ENCODE measurements at regions not wholly inside any gene's neighbourhood (a gene's known extent, or its start where the extent isn't known, plus 50 kb on each side); places are given as distances from the start of the nearest gene placed in this dataset.

- no peak for DNase-seq (ENCODE audit: low spot score)
Observed at GRCh38 chr3:176794406-176794805, 402.9 kb downstream of the TBL1XR1 start.

- DNase-seq (ENCODE audit: low spot score) = no peak
Observed at GRCh38 chr3:176789947-176790346, 407.3 kb downstream of the TBL1XR1 start.

GRCh38 chr3:176789281-176789705, 408.0 kb downstream of the TBL1XR1 start:
- no peak for DNase-seq (ENCODE audit: low spot score)

GRCh38 chr3:176787506-176787905, 409.8 kb downstream of the TBL1XR1 start:
- DNase-seq (ENCODE audit: low spot score) = no peak

GRCh38 chr3:176785171-176785570, 412.1 kb downstream of the TBL1XR1 start:
- DNase-seq (ENCODE audit: low spot score) = no peak

- DNase-seq (ENCODE audit: low spot score) = no peak
Observed at GRCh38 chr3:176780766-176781165, 416.5 kb downstream of the TBL1XR1 start.

GRCh38 chr3:176776622-176777175, 420.6 kb downstream of the TBL1XR1 start:
- DNase-seq (ENCODE audit: low spot score) = no peak

- DNase-seq (ENCODE audit: low spot score) = no peak
Observed at GRCh38 chr3:176769547-176770190, 427.6 kb downstream of the TBL1XR1 start.

GRCh38 chr3:176767385-176767784, 429.9 kb downstream of the TBL1XR1 start:
- no peak for DNase-seq (ENCODE audit: low spot score)

- no peak for DNase-seq (ENCODE audit: low spot score)
Observed at GRCh38 chr3:176766862-176767261, 430.4 kb downstream of the TBL1XR1 start.

GRCh38 chr3:176765382-176765900, 431.8 kb downstream of the TBL1XR1 start:
- no peak for DNase-seq (ENCODE audit: low spot score)

- no peak for DNase-seq (ENCODE audit: low spot score)
Observed at GRCh38 chr3:176759815-176760506, 437.3 kb downstream of the TBL1XR1 start.

GRCh38 chr3:176757429-176757828, 439.9 kb downstream of the TBL1XR1 start:
- no peak for DNase-seq (ENCODE audit: low spot score)

- DNase-seq (ENCODE audit: low spot score) = no peak
Observed at GRCh38 chr3:176755977-176756376, 441.3 kb downstream of the TBL1XR1 start.

- no peak for DNase-seq (ENCODE audit: low spot score)
Observed at GRCh38 chr3:176755552-176755951, 441.7 kb downstream of the TBL1XR1 start.

GRCh38 chr3:176741664-176742047, 455.6 kb downstream of the TBL1XR1 start:
- no peak for DNase-seq (ENCODE audit: low spot score)

GRCh38 chr3:176740906-176741663, 456.2 kb downstream of the TBL1XR1 start:
- no peak for DNase-seq (ENCODE audit: low spot score)

GRCh38 chr3:176739159-176739558, 458.1 kb downstream of the TBL1XR1 start:
- no peak for DNase-seq (ENCODE audit: low spot score)

- no peak for DNase-seq (ENCODE audit: low spot score)
Observed at GRCh38 chr3:176737480-176738110, 459.7 kb downstream of the TBL1XR1 start.

GRCh38 chr3:176734146-176734545, 463.1 kb downstream of the TBL1XR1 start:
- DNase-seq (ENCODE audit: low spot score) = no peak

GRCh38 chr3:176724394-176724759, 472.9 kb downstream of the TBL1XR1 start:
- no peak for DNase-seq (ENCODE audit: low spot score)

GRCh38 chr3:176723758-176724393, 473.4 kb downstream of the TBL1XR1 start:
- no peak for DNase-seq (ENCODE audit: low spot score)

Data from activated CD4-positive, alpha-beta T cell treated with anti-CD3 and anti-CD28 coated beads, Interleukin-2, Interleukin-4, amounts not matched to agents 100 ng/mL and 50 ng/mL, durations not matched to agents 16 hours and 8 hours (primary cell).